Stomach (tissue), 4 donors: ENCODE measurements at regions not wholly inside any gene's neighbourhood (a gene's known extent, or its start where the extent isn't known, plus 50 kb on each side); places are given as distances from the start of the nearest gene placed in this dataset.

Experiments used
- CTCF ChIP-seq, 7 experiments: fragments of 450-650 bp in 4 of 7; fragments of 200-600 bp in 3 of 7; sonication (generic) in 3 of 7; IDR thresholded peaks; one replicate each; pipeline ENCODE4 v1.5.1; 2016 to 2019; ENCODE audit warnings: antibody characterized with exemption in 7 of 7, control low read depth in 2 of 7, mild to moderate bottlenecking in 1 of 7
- EP300 ChIP-seq: sonication (generic); formaldehyde crosslinking; IDR thresholded peaks from one replicate; pipeline ENCODE4 v1.6.1; 2017; ENCODE audit warnings: antibody characterized with exemption
- POLR2A ChIP-seq, 4 donors: fragments of 450-650 bp; IDR thresholded peaks; one replicate each; pipeline ENCODE4 v1.6.1; 2016; ENCODE audit warnings: antibody characterized with exemption in 4 of 4, control low read depth in 2 of 4, mild to moderate bottlenecking in 1 of 4, moderate library complexity in 1 of 4
- POLR2AphosphoS5 ChIP-seq, 3 donors: sonication (generic); formaldehyde crosslinking; IDR thresholded peaks; one replicate each; pipeline ENCODE4 v1.6.1; 2016; ENCODE audit warnings: antibody characterized with exemption in 3 of 3

- TF ChIP-seq CTCF (IDR thresholded peaks at IDR 0.05) (no peak), POLR2A (IDR thresholded peaks at IDR 0.05) (no peak), POLR2AphosphoS5 (IDR thresholded peaks at IDR 0.05) (peak in 2 of 3 donors; percentile 4 to 11), EP300 (no peak)
Observed at GRCh38 chr7:148540041-148540738, 50.4 kb upstream of the C7orf33 start.
